WI38 (cell line): ENCODE measurements at regions not wholly inside any gene's neighbourhood (a gene's known extent, or its start where the extent isn't known, plus 50 kb on each side); places are given as distances from the start of the nearest gene placed in this dataset.

Source experiments
- H3K4me3 ChIP-seq: 2 replicates; pipeline ENCODE4 v1.5.1; 2011; ENCODE audit warnings: low read depth, mild to moderate bottlenecking, control low read depth, low read length
- CTCF ChIP-seq: IDR thresholded peaks from 2 replicates; pipeline ENCODE4 v1.5.1; 2012; ENCODE audit warnings: low read depth, mild to moderate bottlenecking, control low read depth, low read length

- no peak for TF ChIP-seq CTCF
- no peak overlapping the region for H3K4me3 ChIP-seq
These were observed 643.2 kb upstream of the RAB6C start for GRCh38 chr2:129336276-129336675.

GRCh38 chr2:129337076-129337475 is 642.4 kb upstream of the RAB6C start:
- TF ChIP-seq CTCF: no peak

GRCh38 chr2:129345540-129345939 is 633.9 kb upstream of the RAB6C start:
- no peak for TF ChIP-seq CTCF
- H3K4me3 ChIP-seq: no peak overlapping the region

More at GRCh38 chr2:129337076-129337475, 642.4 kb upstream of the RAB6C start:
- H3K4me3 ChIP-seq: no peak overlapping the region

GRCh38 chr2:129347486-129348217 is 631.8 kb upstream of the RAB6C start:
- H3K4me3 ChIP-seq: no peak overlapping the region
- TF ChIP-seq CTCF: no peak

GRCh38 chr2:129354631-129355030 is 624.8 kb upstream of the RAB6C start:
- H3K4me3 ChIP-seq: no peak overlapping the region
- TF ChIP-seq CTCF: no peak

GRCh38 chr2:129361688-129362087 is 617.8 kb upstream of the RAB6C start:
- no peak for TF ChIP-seq CTCF
- H3K4me3 ChIP-seq: no peak overlapping the region

GRCh38 chr2:129366263-129366662 is 613.2 kb upstream of the RAB6C start:
- H3K4me3 ChIP-seq: no peak overlapping the region
- TF ChIP-seq CTCF: no peak
